Uterus (tissue), 3 donors: ENCODE measurements at regions not wholly inside any gene's neighbourhood (a gene's known extent, or its start where the extent isn't known, plus 50 kb on each side); places are given as distances from the start of the nearest gene placed in this dataset.
"Not testable (repeated sequence)": the region's sequence is repeated elsewhere in the genome, so short reads cannot be mapped to it uniquely, and the experiment has no call there.

Experiments used
- DNase-seq, 2 donors: peaks; one replicate each; pipeline ENCODE4 v3.0.0-alpha.2; 2019 to 2020
- H3K27ac ChIP-seq, 2 donors: fragments of 200-600 bp; sonication (generic); 1 replicate in 1 of 2; 2 replicates in 1 of 2; pipeline ENCODE4 v1.5.1; 2016 to 2018
- H3K27me3 ChIP-seq, 2 donors: fragments of 200-600 bp; sonication (generic); one replicate each; pipeline ENCODE4 v1.5.1; 2018 to 2019; ENCODE audit warnings: control low read depth in 1 of 2
- H3K36me3 ChIP-seq, 2 donors: fragments of 200-600 bp; sonication (generic); one replicate each; pipeline ENCODE4 v1.5.1; 2019; ENCODE audit warnings: control low read depth in 1 of 2
- H3K4me1 ChIP-seq, 2 donors: fragments of 200-600 bp; sonication (generic); one replicate each; pipeline ENCODE4 v1.5.1; 2018 to 2019; ENCODE audit warnings: control low read depth in 1 of 2
- H3K4me3 ChIP-seq, 2 donors: fragments of 200-600 bp; sonication (generic); 1 replicate in 1 of 2; 2 replicates in 1 of 2; pipeline ENCODE4 v1.5.1; 2018 to 2019; ENCODE audit warnings: mild to moderate bottlenecking in 1 of 2
- H3K9me3 ChIP-seq, 2 donors: fragments of 200-600 bp; sonication (generic); one replicate each; pipeline ENCODE4 v1.5.1; 2019; ENCODE audit warnings: control low read depth in 1 of 2
- POLR2A ChIP-seq, 2 donors: fragments of 450-650 bp; IDR thresholded peaks; one replicate each; pipeline ENCODE4 v1.6.1; 2016; ENCODE audit warnings: antibody characterized with exemption in 2 of 2, mild to moderate bottlenecking in 1 of 2, moderate library complexity in 1 of 2
- intact Hi-C: fragments of 100-400 bp; cut with DNase I; formaldehyde crosslinking; loops from one replicate; pipeline ENCODE4 v1.15.1; 2023; ENCODE audit warnings: low total_unique reads
- TF ChIP-seq, protein P1 (sequence below), 4 experiments: fragments of 200-600 bp in 2 of 4; fragments of 450-650 bp in 2 of 4; sonication (generic) in 2 of 4; IDR thresholded peaks; one replicate each; pipeline ENCODE4 v1.5.1; 2016 to 2019; ENCODE audit warnings: antibody characterized with exemption in 4 of 4, mild to moderate bottlenecking in 2 of 4, moderate library complexity in 1 of 4
- donor health status: DM: yes; HTN: yes; CAD: no.

DNA sequence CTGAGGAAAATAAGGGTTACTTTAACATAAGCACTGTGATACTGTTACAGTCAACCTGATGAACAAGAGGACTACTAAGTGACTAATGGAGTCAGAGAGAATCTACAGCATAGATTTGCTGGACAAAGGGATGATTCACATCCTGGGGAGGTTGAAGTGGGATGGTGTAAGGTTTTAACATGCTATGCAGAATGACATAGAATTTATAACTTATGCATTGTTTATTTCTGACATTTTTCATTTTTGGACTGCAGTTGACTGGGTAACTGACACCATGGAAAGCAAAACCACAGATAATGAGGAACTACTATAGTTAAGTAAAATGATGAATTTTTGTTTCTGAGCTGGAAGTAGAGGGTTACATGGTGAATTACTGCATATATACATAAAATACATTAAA lies 389.2 kb downstream of the MAT2B start:
- no peaks in the 10 kb centered on the region for H3K9me3 ChIP-seq
- intact Hi-C loops: no loop called here
- DNase-seq: no peak
- H3K27ac ChIP-seq: no peak overlapping the region
- H3K4me3 ChIP-seq: no peak overlapping the region
- TF ChIP-seq, protein P1, sequence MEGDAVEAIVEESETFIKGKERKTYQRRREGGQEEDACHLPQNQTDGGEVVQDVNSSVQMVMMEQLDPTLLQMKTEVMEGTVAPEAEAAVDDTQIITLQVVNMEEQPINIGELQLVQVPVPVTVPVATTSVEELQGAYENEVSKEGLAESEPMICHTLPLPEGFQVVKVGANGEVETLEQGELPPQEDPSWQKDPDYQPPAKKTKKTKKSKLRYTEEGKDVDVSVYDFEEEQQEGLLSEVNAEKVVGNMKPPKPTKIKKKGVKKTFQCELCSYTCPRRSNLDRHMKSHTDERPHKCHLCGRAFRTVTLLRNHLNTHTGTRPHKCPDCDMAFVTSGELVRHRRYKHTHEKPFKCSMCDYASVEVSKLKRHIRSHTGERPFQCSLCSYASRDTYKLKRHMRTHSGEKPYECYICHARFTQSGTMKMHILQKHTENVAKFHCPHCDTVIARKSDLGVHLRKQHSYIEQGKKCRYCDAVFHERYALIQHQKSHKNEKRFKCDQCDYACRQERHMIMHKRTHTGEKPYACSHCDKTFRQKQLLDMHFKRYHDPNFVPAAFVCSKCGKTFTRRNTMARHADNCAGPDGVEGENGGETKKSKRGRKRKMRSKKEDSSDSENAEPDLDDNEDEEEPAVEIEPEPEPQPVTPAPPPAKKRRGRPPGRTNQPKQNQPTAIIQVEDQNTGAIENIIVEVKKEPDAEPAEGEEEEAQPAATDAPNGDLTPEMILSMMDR (IDR thresholded peaks at IDR 0.05): no peak
- no peak for TF ChIP-seq POLR2A (IDR thresholded peaks at IDR 0.05)
- H3K4me1 ChIP-seq: no peaks in the 10 kb centered on the region
- no peaks in the 10 kb centered on the region for H3K36me3 ChIP-seq
- no peaks in the 10 kb centered on the region for H3K27me3 ChIP-seq

DNA sequence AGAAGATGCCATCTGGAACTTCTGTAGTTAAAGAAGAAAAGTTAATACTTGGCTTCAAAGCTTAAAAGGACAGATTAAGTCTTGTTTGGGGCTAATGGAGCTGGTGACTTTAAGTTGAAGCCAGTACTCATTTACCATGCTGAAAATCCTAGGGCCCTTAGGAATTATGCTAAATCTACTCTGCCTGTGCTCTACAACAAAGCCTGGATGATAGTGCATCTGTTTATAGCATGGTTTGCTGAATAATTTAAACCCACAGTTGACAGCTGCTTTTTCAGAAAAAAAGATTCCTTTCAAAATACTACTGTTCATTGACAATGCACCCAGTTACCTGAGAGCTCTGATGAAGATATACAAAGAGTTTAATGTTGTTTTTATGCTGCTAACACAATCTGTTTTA lies 393.5 kb downstream of the MAT2B start:
- intact Hi-C loops: no loop called here
- TF ChIP-seq, protein P1 (IDR thresholded peaks at IDR 0.05): no peak
- TF ChIP-seq POLR2A (IDR thresholded peaks at IDR 0.05): no peak
- Histone ChIP-seq H3K36me3 (no peaks in the 10 kb centered on the region), H3K4me1 (no peaks in the 10 kb centered on the region), H3K27me3 (no peaks in the 10 kb centered on the region), H3K9me3 (no peaks in the 10 kb centered on the region), H3K27ac (no peak overlapping the region), H3K4me3 (no peak overlapping the region)
- no peak for DNase-seq

DNA sequence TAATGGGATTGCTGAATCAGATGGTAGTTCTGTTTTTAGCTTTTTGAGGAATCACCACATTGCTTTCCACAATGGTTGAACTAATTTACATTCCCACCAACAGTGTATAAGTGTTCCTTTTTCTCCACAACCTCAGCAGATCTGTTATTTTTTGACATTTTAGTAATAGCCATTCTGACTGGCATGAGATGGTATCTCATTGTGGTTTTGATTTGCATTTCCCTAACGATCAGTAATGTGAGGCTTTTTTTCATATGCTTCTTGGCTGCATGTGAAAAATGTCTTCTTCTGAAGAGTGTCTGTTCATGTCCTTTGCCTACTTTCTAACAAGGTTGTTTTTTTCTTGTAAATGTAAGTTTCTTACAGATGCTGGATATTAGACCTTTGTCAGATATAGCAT lies 402.4 kb downstream of the MAT2B start:
- H3K27me3 ChIP-seq, DNase-seq, H3K36me3 ChIP-seq, intact Hi-C loops, H3K27ac ChIP-seq, H3K4me1 ChIP-seq, H3K4me3 ChIP-seq, H3K9me3 ChIP-seq: not testable (repeated sequence)

DNA sequence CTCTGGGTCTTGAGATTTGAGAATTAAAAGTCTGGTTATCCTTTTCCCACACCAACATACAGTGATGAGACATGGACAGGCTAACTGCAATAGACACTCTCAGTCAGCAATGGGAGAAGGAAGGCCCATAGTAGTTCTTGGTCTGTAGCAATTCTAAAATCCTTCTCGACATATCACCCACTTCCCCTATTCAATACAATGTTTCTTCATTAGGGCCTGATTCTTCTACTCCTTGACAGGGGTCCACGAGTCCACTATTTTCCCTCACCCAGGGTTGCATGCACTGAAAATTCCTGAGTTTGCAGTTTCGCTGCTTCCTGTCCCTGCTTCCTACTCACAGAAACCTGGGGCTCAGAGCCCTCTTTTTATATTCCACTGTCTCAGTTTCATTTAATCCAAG lies 402.8 kb downstream of the MAT2B start:
- no peaks in the 10 kb centered on the region for H3K4me1 ChIP-seq
- H3K27me3 ChIP-seq: no peaks in the 10 kb centered on the region
- DNase-seq: no peak
- no peaks in the 10 kb centered on the region for H3K36me3 ChIP-seq
- no peaks in the 10 kb centered on the region for H3K9me3 ChIP-seq
- H3K4me3 ChIP-seq: no peak overlapping the region
- no peak overlapping the region for H3K27ac ChIP-seq
- intact Hi-C loops: no loop called here
- no peak for TF ChIP-seq POLR2A (IDR thresholded peaks at IDR 0.05)
- TF ChIP-seq, protein P1 (IDR thresholded peaks at IDR 0.05): no peak

DNA sequence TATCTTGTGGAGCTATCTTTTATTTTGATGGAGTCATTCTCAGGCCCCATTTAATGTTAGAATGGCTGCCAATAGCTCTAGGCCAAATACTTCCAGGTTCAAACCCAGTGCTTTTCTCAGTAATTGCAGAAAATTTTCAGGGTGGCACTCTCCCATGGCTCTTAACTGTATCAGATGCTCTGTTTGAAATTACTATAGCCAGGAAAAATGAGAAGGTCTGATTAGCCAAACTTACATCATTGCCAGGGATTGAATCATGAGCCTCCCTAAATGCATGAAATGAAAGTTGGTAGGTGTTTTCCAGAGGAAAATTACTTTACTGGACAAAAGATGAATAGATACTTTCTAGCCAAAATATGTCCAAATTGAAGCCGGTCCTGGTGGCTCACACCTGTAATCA lies 404.8 kb downstream of the MAT2B start:
- DNase-seq: no peak
- Histone ChIP-seq H3K36me3 (no peaks in the 10 kb centered on the region), H3K4me3 (no peak overlapping the region), H3K9me3 (no peaks in the 10 kb centered on the region), H3K4me1 (no peaks in the 10 kb centered on the region), H3K27me3 (no peaks in the 10 kb centered on the region), H3K27ac (no peak overlapping the region)
- intact Hi-C loops: no loop called here
- TF ChIP-seq, protein P1 (IDR thresholded peaks at IDR 0.05): no peak
- TF ChIP-seq POLR2A (IDR thresholded peaks at IDR 0.05): no peak

DNA sequence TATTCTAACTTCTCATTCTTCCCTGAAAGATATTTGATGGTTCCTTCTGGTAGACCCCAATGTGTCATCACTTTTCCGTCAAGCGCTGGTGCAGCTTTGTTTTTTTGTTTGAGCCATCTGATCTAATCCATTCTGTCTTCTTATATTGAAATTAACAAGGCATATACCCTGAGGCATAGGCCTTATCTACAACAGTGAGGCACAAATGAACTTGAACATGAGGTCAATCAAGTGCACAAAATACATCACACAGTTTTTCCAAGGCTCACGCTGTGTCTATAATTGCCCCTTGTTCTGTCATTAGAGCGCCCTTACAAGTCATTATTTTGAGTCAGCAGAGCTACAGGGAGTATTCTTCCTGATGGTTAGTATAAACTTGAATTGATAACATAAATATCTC lies 406.6 kb downstream of the MAT2B start:
- no peak for DNase-seq
- H3K27ac ChIP-seq: no peak overlapping the region
- H3K4me1 ChIP-seq: no peaks in the 10 kb centered on the region
- H3K9me3 ChIP-seq: no peaks in the 10 kb centered on the region
- TF ChIP-seq, protein P1 (IDR thresholded peaks at IDR 0.05): no peak
- no peak for TF ChIP-seq POLR2A (IDR thresholded peaks at IDR 0.05)
- intact Hi-C loops: no loop called here
- H3K27me3 ChIP-seq: no peaks in the 10 kb centered on the region
- no peak overlapping the region for H3K4me3 ChIP-seq
- H3K36me3 ChIP-seq: no peaks in the 10 kb centered on the region
